Posterior cingulate gyrus (tissue), 11 donors: ENCODE measurements at regions not wholly inside any gene's neighbourhood (a gene's known extent, or its start where the extent isn't known, plus 50 kb on each side); places are given as distances from the start of the nearest gene placed in this dataset.

ENCODE experiments used
- DNase-seq, 10 donors: peaks; one replicate each; pipeline versions ENCODE4 v3.0.0 to v3.0.0-alpha.2; 2020 to 2021; ENCODE audit warnings: mixed read lengths in 3 of 10
- intact Hi-C: fragments of 100-400 bp; cut with DNase I; formaldehyde crosslinking; loops from one replicate; pipeline ENCODE4 v1.15.1; 2023

GRCh38 chr6:43869792-43870659 is 100.0 kb downstream of the VEGFA start:
- DNase-seq = peak in 2 of 10 donors; percentile 39 to 43
- intact Hi-C loops = no loop called here

GRCh38 chr6:43869079-43869710 is 99.2 kb downstream of the VEGFA start:
- peak in 1 of 10 donors; percentile 81 for DNase-seq

GRCh38 chr6:43868467-43868866 is 98.5 kb downstream of the VEGFA start:
- intact Hi-C loops = no loop called here
- no peak for DNase-seq

More at GRCh38 chr6:43869079-43869710, 99.2 kb downstream of the VEGFA start:
- intact Hi-C loops = no loop called here

- peak in 1 of 10 donors; percentile 44 for DNase-seq
- intact Hi-C loops = no loop called here
These were observed 98.0 kb downstream of the VEGFA start for GRCh38 chr6:43867996-43868395.

- peak in 1 of 10 donors; percentile 18 for DNase-seq
- intact Hi-C loops = no loop called here
These were observed 97.2 kb downstream of the VEGFA start for GRCh38 chr6:43867246-43867645.

- DNase-seq = peak in 1 of 10 donors; percentile 38
- intact Hi-C loops = no loop called here
These were observed 96.1 kb downstream of the VEGFA start for GRCh38 chr6:43865932-43866645.

GRCh38 chr6:43865086-43865485 is 95.1 kb downstream of the VEGFA start:
- intact Hi-C loops = no loop called here
- peak in 1 of 10 donors; percentile 41 for DNase-seq

- intact Hi-C loops = no loop called here
- peak in 1 of 10 donors; percentile 7 for DNase-seq
These were observed 92.9 kb downstream of the VEGFA start for GRCh38 chr6:43862925-43863324.

- intact Hi-C loops = no loop called here
- DNase-seq = peak in 1 of 10 donors; percentile 57
These were observed 91.3 kb downstream of the VEGFA start for GRCh38 chr6:43861212-43861894.

GRCh38 chr6:43860285-43860684 is 90.3 kb downstream of the VEGFA start:
- DNase-seq = peak in 2 of 10 donors; percentile 24 to 74
- intact Hi-C loops = no loop called here

GRCh38 chr6:43859213-43859612 is 89.2 kb downstream of the VEGFA start:
- no peak for DNase-seq
- intact Hi-C loops = no loop called here

- intact Hi-C loops = no loop called here
- peak in 1 of 10 donors; percentile 63 for DNase-seq
These were observed 88.4 kb downstream of the VEGFA start for GRCh38 chr6:43858161-43859153.

- intact Hi-C loops = no loop called here
- DNase-seq = peak in 2 of 10 donors; percentile 54 to 57
These were observed 86.2 kb downstream of the VEGFA start for GRCh38 chr6:43856005-43856765.

GRCh38 chr6:43855247-43855646 is 85.2 kb downstream of the VEGFA start:
- peak in 1 of 10 donors; percentile 28 for DNase-seq
- intact Hi-C loops = no loop called here

- no peak for DNase-seq
- intact Hi-C loops = no loop called here
These were observed 83.1 kb downstream of the VEGFA start for GRCh38 chr6:43853066-43853650.

GRCh38 chr6:43852350-43852864 is 82.4 kb downstream of the VEGFA start:
- intact Hi-C loops = no loop called here
- DNase-seq = no peak

GRCh38 chr6:43851204-43851865 is 81.3 kb downstream of the VEGFA start:
- peak in 1 of 10 donors; percentile 30 for DNase-seq
- intact Hi-C loops = no loop called here
